ENCODE measurements at regions not wholly inside any gene's neighbourhood (a gene's known extent, or its start where the extent isn't known, plus 50 kb on each side); places are given as distances from the start of the nearest gene placed in this dataset.
"Not testable (repeated sequence)": the region's sequence is repeated elsewhere in the genome, so short reads cannot be mapped to it uniquely, and the experiment has no call there.

GRCh38 chr14:57051633-57052032 lies 217.1 kb downstream of the EXOC5 start:
- 88 to 89% methylated on average over 7 of the region's 7 CpGs for WGBS, 2 experiments (ENCODE audit: insufficient coverage in 1 of 2, insufficient read length in 1 of 2)
- Mint-ChIP-seq H3K9me3 (peaks cover 17% of the 10 kb centered on the region), H3K4me3 (no peak overlapping the region), H3K27ac (no peak overlapping the region), H3K27me3 (ENCODE audit: insufficient read depth) (peaks cover 7% of the 10 kb centered on the region), H3K4me1 (peaks cover 39% of the 10 kb centered on the region), H3K36me3 (ENCODE audit: low read depth) (peaks cover 6% of the 10 kb centered on the region)
- Histone ChIP-seq H3K4me1 (ENCODE audit: control insufficient read depth, insufficient read depth, low read length) (peaks cover 6% of the 10 kb centered on the region), H3K4me3 (ENCODE audit: low read length) (peak overlapping the region; percentile 30), H3K36me3 (ENCODE audit: control insufficient read depth, insufficient read depth, low read length) (no peaks in the 10 kb centered on the region), H3K9me3 (ENCODE audit: control insufficient read depth, low read length) (peaks cover 24% of the 10 kb centered on the region), H3K27ac (ENCODE audit: low read depth, low read length) (no peak overlapping the region), H3K9ac (ENCODE audit: extremely low read depth, low read length, poor library complexity, severe bottlenecking) (no peak overlapping the region), H3K27me3 (ENCODE audit: control insufficient read depth, insufficient read depth, low read length, poor library complexity, severe bottlenecking) (no peaks in the 10 kb centered on the region)
- TF ChIP-seq CTCF (conservative IDR thresholded peaks at IDR 0.05): peak; percentile 72
- DNase-seq: peak; percentile 74

GRCh38 chr14:57049848-57050247 lies 218.9 kb downstream of the EXOC5 start:
- Mint-ChIP-seq H3K4me1 (peaks cover 47% of the 10 kb centered on the region), H3K27ac (peak overlapping the region; percentile 14), H3K4me3 (no peak overlapping the region), H3K36me3 (ENCODE audit: low read depth) (no peaks in the 10 kb centered on the region), H3K27me3 (ENCODE audit: insufficient read depth) (peaks cover 2% of the 10 kb centered on the region), H3K9me3 (peaks cover 6% of the 10 kb centered on the region)
- no peak overlapping the region for H3K9ac ChIP-seq (ENCODE audit: extremely low read depth, low read length, poor library complexity, severe bottlenecking)
- H3K27ac ChIP-seq (ENCODE audit: low read depth, low read length): no peak overlapping the region
- no peaks in the 10 kb centered on the region for H3K36me3 ChIP-seq (ENCODE audit: control insufficient read depth, insufficient read depth, low read length)
- WGBS, 2 experiments (ENCODE audit: insufficient coverage in 1 of 2, insufficient read length in 1 of 2): 32 to 33% methylated on average over 1 of the region's 1 CpG
- H3K4me1 ChIP-seq (ENCODE audit: control insufficient read depth, insufficient read depth, low read length): peaks cover 6% of the 10 kb centered on the region
- H3K27me3 ChIP-seq (ENCODE audit: control insufficient read depth, insufficient read depth, low read length, poor library complexity, severe bottlenecking): no peaks in the 10 kb centered on the region
- peak; percentile 56 for DNase-seq
- peaks cover 16% of the 10 kb centered on the region for H3K9me3 ChIP-seq (ENCODE audit: control insufficient read depth, low read length)
- peak overlapping the region; percentile 60 for H3K4me3 ChIP-seq (ENCODE audit: low read length)
- TF ChIP-seq CTCF (conservative IDR thresholded peaks at IDR 0.05): peak; percentile 59

- no peak for DNase-seq
- no peaks in the 10 kb centered on the region for H3K27me3 ChIP-seq (ENCODE audit: control insufficient read depth, insufficient read depth, low read length, poor library complexity, severe bottlenecking)
- H3K4me3 Mint-ChIP-seq: no peak overlapping the region
- H3K27ac ChIP-seq (ENCODE audit: low read depth, low read length): no peak overlapping the region
- no peak overlapping the region for H3K4me3 ChIP-seq (ENCODE audit: low read length)
- no peaks in the 10 kb centered on the region for H3K36me3 Mint-ChIP-seq (ENCODE audit: low read depth)
- no peak overlapping the region for H3K9ac ChIP-seq (ENCODE audit: extremely low read depth, low read length, poor library complexity, severe bottlenecking)
- H3K36me3 ChIP-seq (ENCODE audit: control insufficient read depth, insufficient read depth, low read length): no peaks in the 10 kb centered on the region
- H3K4me1 ChIP-seq (ENCODE audit: control insufficient read depth, insufficient read depth, low read length): peaks cover 6% of the 10 kb centered on the region
- H3K9me3 Mint-ChIP-seq: peaks cover 2% of the 10 kb centered on the region
- no peaks in the 10 kb centered on the region for H3K27me3 Mint-ChIP-seq (ENCODE audit: insufficient read depth)
- 85% methylated on average over 4 of the region's 4 CpGs; no CpG with 5 or more reads in 1 of the 2 experiments for WGBS, 2 experiments (ENCODE audit: insufficient coverage in 1 of 2, insufficient read length in 1 of 2)
- no peak overlapping the region for H3K27ac Mint-ChIP-seq
- H3K9me3 ChIP-seq (ENCODE audit: control insufficient read depth, low read length): peaks cover 5% of the 10 kb centered on the region
- TF ChIP-seq CTCF (conservative IDR thresholded peaks at IDR 0.05): no peak
- peaks cover 24% of the 10 kb centered on the region for H3K4me1 Mint-ChIP-seq
Observed at GRCh38 chr14:57046175-57046574, 222.5 kb downstream of the EXOC5 start.

- not testable (repeated sequence) for H3K27me3 ChIP-seq (ENCODE audit: control insufficient read depth, insufficient read depth, low read length, poor library complexity, severe bottlenecking); H3K27ac ChIP-seq (ENCODE audit: low read depth, low read length); H3K4me3 Mint-ChIP-seq; H3K9me3 ChIP-seq (ENCODE audit: control insufficient read depth, low read length); H3K27me3 Mint-ChIP-seq (ENCODE audit: insufficient read depth); H3K9me3 Mint-ChIP-seq; DNase-seq; H3K9ac ChIP-seq (ENCODE audit: extremely low read depth, low read length, poor library complexity, severe bottlenecking); H3K36me3 ChIP-seq (ENCODE audit: control insufficient read depth, insufficient read depth, low read length); H3K27ac Mint-ChIP-seq; H3K4me1 ChIP-seq (ENCODE audit: control insufficient read depth, insufficient read depth, low read length); H3K36me3 Mint-ChIP-seq (ENCODE audit: low read depth); H3K4me3 ChIP-seq (ENCODE audit: low read length)
- H3K4me1 Mint-ChIP-seq: peaks cover 13% of the 10 kb centered on the region
- whole genome bisulfite sequencing, 2 experiments (ENCODE audit: insufficient coverage in 1 of 2, insufficient read length in 1 of 2): 98% methylated on average over 3 of the region's 5 CpGs; no CpG with 5 or more reads in 1 of the 2 experiments
Observed at GRCh38 chr14:57044101-57044973, 224.4 kb downstream of the EXOC5 start.
